GM19328 (cell line): ENCODE measurements at regions not wholly inside any gene's neighbourhood (a gene's known extent, or its start where the extent isn't known, plus 50 kb on each side); places are given as distances from the start of the nearest gene placed in this dataset.
"Not testable (repeated sequence)": the region's sequence is repeated elsewhere in the genome, so short reads cannot be mapped to it uniquely, and the experiment has no call there.

Experiments
- ATAC-seq: cut with Tn5 transposase; IDR thresholded peaks from one replicate; pipeline ENCODE4 v1.9.1; 2021; ENCODE audit warnings: mild to moderate bottlenecking, moderate library complexity; ENCODE audit not compliant: unreplicated experiment

DNA sequence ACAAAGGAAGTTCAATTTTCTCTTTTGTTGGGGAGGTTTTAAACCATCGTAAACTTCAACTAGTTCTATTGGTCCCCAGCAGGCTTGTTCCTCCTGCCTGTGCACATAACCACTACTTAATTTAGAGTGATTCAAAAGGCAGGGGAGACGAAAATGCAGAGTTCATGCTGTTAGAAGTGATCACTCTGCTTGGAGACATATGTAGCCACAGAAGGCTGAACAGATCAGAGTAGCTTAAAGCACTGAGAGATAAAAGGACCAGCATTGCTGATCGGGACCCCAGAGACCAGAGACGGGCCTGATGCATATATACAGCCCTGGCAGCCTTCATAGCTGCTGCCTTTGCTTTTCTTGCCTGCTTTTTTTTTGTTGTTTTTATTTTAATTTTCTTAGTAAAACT lies 662.0 kb upstream of the CPEB2 start:
- ATAC-seq = no peak

- ATAC-seq = no peak
Measured at GRCh38 chr4:14343961-14344360, 658.3 kb upstream of the CPEB2 start.

DNA sequence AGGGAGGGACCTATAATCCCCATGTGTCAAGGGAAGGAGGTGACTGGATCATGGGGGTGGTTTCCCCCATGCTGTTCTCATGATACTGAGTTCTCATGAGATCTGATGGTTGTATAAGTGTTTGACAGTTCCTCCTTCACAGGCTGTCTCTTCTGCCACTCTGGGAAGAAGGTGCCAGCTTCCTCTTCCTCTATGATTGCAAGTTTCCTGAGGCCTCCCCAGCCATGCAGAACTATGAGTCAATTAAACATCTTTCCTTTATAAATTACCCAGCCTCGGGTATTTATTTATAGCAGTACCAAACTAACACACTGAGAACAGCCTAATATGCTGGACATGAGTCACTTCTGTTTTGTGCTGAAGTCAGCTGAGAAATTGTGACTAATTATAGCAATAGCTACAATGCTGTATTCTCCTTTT lies 656.9 kb upstream of the CPEB2 start:
- ATAC-seq = no peak

- no peak for ATAC-seq
Measured at GRCh38 chr4:14347526-14347925, 654.8 kb upstream of the CPEB2 start.

GRCh38 chr4:14348506-14348905 lies 653.8 kb upstream of the CPEB2 start:
- no peak for ATAC-seq

GRCh38 chr4:14358544-14359160 lies 643.6 kb upstream of the CPEB2 start:
- not testable (repeated sequence) for ATAC-seq

- ATAC-seq = no peak
Measured at GRCh38 chr4:14359991-14360390, 642.3 kb upstream of the CPEB2 start.

DNA sequence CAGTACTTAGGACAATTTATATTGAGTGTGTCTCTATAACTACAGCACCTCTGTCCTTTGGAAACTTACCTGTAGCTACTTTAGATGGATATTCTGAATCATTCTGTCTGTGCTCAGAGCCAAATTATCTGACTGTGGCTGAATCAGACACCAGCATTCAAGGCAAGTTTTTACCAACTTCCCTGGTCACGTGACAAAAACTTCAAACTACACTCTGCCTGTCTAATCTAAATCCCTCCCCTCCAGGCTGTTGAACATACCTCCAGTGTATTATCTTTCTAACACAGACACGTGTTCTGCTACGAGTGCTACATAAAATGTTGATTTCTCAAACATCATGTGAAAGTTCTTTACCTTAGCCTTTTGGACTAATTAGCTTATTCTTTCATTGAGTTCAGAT lies 641.2 kb upstream of the CPEB2 start:
- no peak for ATAC-seq

GRCh38 chr4:14362385-14362784 lies 639.9 kb upstream of the CPEB2 start:
- ATAC-seq = no peak

DNA sequence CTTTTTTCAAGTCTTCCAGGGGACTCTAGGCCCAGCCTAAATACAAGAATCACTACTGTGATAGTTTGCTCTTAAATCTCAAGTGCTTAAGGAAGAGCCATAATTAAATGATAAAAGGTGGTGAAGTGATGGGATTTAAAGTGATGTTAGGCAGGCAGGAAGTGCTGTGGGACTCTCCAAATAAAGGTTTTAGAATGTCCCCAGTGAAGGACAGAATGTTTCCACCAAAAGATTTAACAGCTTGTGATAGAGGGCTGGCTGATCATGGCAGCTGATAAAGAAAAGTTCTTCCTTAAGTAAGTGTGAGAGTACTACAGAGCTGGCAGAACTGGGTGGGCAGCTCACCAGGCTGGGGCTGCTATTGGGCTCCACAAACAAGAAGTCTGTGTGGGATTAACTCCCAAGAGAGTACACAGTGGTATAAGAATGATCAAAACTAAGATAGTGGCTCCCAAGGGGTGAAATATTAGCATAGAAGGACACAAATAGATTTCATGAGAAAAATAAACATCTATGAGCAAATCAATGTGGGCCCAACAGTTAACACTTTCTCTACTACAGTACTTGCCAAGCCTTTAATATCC lies 637.2 kb upstream of the CPEB2 start:
- no peak for ATAC-seq

DNA sequence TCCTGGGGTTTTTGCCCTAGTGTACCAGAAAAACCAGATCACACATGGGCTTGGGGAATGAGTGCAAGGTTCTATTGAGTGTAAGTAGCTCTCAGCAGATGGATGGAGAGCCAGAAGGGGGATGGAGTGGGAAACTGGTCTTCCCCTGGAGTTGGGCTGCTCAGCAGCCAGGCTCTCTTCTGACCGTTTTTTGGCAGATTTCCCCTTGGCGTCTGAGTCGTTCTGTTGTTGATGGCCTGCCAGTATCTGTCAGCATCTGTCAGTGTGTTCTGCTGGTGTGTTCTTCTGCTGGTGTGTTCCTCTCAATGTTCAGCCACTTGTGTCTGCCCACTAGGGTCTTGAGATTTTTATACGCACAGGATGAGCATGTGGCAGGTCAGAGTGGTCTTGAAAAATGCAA lies 633.9 kb upstream of the CPEB2 start:
- ATAC-seq = no peak

DNA sequence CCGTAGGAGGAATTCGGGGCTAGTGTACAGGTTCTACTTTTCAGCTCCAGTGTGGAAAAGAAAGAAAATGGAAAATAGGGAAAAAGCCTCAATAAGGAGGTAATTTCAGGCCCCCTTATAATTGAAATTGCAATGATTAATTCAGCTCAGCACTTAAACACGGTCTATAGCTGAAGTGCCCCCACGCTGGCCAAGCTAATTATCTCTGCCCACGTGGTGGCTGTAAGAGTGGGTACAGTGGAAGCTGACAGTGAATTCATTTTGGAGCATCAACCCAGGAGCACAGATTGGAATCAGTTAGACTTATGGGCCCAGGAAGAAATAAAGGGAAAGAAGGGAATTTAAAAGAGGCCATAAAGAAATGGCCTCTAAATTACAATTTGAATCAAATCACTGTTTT lies 631.1 kb upstream of the CPEB2 start:
- no peak for ATAC-seq

DNA sequence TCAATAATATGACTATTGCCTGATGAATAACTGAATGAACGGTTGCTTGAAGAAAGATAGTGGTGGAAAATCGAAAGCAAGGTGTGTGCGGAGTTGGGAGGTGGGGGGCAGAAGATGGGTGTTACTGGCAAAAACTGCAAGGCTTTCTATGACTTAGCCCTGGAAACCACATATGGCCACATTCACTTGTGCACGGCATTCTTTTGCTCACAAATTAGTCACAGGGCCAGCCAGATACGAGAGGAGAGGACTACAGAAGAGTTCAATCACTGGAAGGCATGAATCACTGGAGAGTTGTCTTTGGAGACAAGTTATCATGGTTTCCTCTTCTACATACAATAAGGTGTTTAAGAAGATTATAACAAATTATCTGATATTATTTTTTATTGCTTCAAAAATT lies 626.5 kb upstream of the CPEB2 start:
- ATAC-seq = no peak

DNA sequence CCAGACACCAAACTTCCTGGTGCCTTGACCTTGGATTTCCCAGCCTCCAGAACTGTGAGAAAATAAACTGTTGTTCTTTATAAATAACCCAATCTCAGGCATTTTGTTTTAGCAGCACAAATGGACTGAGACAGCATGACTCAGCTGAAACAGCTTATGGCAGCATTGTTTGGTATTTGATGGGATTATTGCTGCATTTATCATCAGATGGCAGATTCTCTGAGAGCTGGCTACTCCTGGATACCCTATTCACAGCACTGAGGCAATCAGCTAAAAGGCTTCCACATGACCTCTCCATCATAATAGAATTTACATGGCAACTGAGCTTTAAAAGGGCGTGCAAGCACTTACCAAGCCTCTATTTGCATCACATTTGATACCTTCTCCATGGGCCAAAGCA lies 623.1 kb upstream of the CPEB2 start:
- ATAC-seq = no peak

DNA sequence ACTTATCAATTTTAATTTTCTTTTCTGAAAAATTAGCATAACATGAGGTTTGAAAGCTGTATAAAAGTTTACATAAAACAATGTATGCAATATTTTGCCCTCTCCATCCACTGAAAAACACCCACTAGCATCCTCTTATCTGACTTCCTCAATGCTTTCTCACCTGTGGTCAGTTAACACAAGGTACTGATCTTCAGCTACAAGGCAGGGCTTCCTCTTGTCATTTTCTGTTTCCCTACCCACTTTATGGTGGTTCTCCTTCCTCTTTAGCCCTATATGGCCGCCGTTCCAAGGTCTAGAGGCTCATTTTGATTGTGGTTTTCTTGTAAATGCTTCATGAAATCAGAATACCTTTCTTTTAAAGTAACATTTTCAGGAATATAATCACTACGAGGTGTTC lies 618.6 kb upstream of the CPEB2 start:
- ATAC-seq = no peak

GRCh38 chr4:14384824-14385223 lies 617.5 kb upstream of the CPEB2 start:
- ATAC-seq = no peak

GRCh38 chr4:14386196-14386595 lies 616.1 kb upstream of the CPEB2 start:
- ATAC-seq = no peak

GRCh38 chr4:14387647-14388046 lies 614.6 kb upstream of the CPEB2 start:
- ATAC-seq = no peak

DNA sequence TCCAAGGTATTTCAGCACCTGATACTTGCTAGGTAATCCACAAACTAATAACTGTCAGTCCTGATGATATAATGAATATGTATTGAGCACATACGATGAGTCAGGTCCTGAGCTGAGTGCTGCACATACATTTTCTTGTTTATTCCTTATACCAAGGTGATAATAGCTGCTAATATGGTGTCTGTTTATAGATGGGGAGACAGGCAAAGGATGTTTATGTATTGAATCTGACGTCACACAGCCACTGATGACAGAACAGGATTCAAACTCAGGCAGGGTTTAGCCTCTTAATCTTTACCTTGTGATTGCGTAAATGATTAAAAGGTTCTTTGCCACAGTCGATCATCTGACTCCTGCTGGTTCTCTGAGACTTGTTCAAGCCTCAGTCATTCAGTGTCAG lies 609.9 kb upstream of the CPEB2 start:
- ATAC-seq = no peak

DNA sequence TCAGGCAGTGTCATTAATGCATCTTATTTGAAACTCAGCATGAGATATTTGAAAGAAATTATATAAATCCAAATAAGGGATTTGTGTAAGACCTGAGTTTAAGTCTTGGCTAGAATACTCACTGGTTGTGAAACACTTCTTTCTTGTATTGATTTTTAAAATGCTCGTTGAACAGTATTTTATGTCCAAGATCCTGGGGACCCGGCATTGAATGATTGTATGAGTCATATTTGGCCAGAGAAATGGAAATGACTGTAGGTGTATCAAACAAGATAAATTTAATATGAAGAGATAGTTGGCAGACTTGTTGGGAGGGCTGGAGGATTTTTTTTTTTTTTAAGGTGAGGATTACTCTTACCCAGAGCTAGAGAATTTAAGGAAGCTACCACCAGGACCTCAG lies 606.1 kb upstream of the CPEB2 start:
- no peak for ATAC-seq

- no peak for ATAC-seq
Measured at GRCh38 chr4:14399848-14400247, 602.4 kb upstream of the CPEB2 start.

GRCh38 chr4:14400307-14400706 lies 602.0 kb upstream of the CPEB2 start:
- no peak for ATAC-seq

- ATAC-seq = no peak
Measured at GRCh38 chr4:14403132-14403531, 599.1 kb upstream of the CPEB2 start.
